H1 (cell line): ENCODE measurements at regions not wholly inside any gene's neighbourhood (a gene's known extent, or its start where the extent isn't known, plus 50 kb on each side); places are given as distances from the start of the nearest gene placed in this dataset.

ENCODE experiments used
- CTCF ChIA-PET: fragments of 300-600 bp; sonication (Branson Sonifier 250); formaldehyde crosslinking; loops from one replicate; lab custom pipeline; 2021; ENCODE audit not compliant: partially characterized antibody; lab: Charles Lee
- POLR2A ChIA-PET: fragments of 300-600 bp; sonication (Branson Sonifier 250); formaldehyde crosslinking; loops from one replicate; lab custom pipeline; 2021; ENCODE audit warnings: inconsistent platforms; ENCODE audit not compliant: partially characterized antibody; lab: Charles Lee
- DNase-seq, 2 experiments: peaks; one replicate each; pipeline versions ENCODE4 v3.0.0 to v3.0.0-alpha.2; 2010 to 2022; ENCODE audit warnings: low spot score in 2 of 2, low read depth in 1 of 2, mixed read lengths in 1 of 2
- FAIRE-seq: peaks from 2 replicates; lab custom pipeline; 2011; peaks lifted over from hg19 to GRCh38; lab: Jason Lieb, UNC
- H2AFZ ChIP-seq: 2 replicates; pipeline ENCODE4 v1.8.1; 2012; ENCODE audit warnings: low read length, inconsistent platforms
- H2AK5ac ChIP-seq: 2 replicates; pipeline ENCODE4 v1.6.1; 2013; ENCODE audit warnings: low read depth, low read length
- H2BK120ac ChIP-seq: replicated peaks from 2 replicates; pipeline ENCODE3; 2013; ENCODE audit warnings: low read depth, low read length, inconsistent platforms
- H2BK12ac ChIP-seq: 2 replicates; pipeline ENCODE4 v1.6.1; 2013; ENCODE audit warnings: low read depth, low read length
- H2BK15ac ChIP-seq: 2 replicates; pipeline ENCODE4 v1.6.1; 2013; ENCODE audit warnings: low read length
- H2BK20ac ChIP-seq: 2 replicates; pipeline ENCODE4 v1.6.1; 2013; ENCODE audit warnings: low read length
- H2BK5ac ChIP-seq: 2 replicates; pipeline ENCODE4 v1.6.1; 2013; ENCODE audit warnings: low read depth, low read length
- H3K14ac ChIP-seq: 2 replicates; pipeline ENCODE4 v1.6.1; 2013; ENCODE audit warnings: inconsistent platforms; ENCODE audit not compliant: insufficient read length
- H3K18ac ChIP-seq: 2 replicates; pipeline ENCODE4 v1.6.1; 2013; ENCODE audit warnings: low read length; ENCODE audit errors: extremely low read depth
- H3K23ac ChIP-seq: 2 replicates; pipeline ENCODE4 v1.6.1; 2013; ENCODE audit warnings: inconsistent platforms; ENCODE audit not compliant: insufficient read length
- H3K23me2 ChIP-seq: 2 replicates; pipeline ENCODE4 v1.6.1; 2013; ENCODE audit warnings: low read depth, low read length
- H3K27ac ChIP-seq: 2 replicates; pipeline ENCODE4 v1.6.1; 2011; ENCODE audit warnings: low read depth, low read length, inconsistent platforms
- H3K27me3 ChIP-seq, 4 experiments: replicated peaks in 1 of 4; 1 replicate in 1 of 4; 2 replicates in 3 of 4; pipeline versions ENCODE4 v1.6.1 to v1.8.1; 2011 to 2013; ENCODE audit warnings: low read length in 3 of 4, mild to moderate bottlenecking in 3 of 4, inconsistent platforms in 2 of 4, mixed read lengths in 2 of 4, moderate library complexity in 1 of 4; ENCODE audit not compliant: control insufficient read depth in 3 of 4, insufficient read depth in 3 of 4; ENCODE audit errors: extremely low read depth in 1 of 4
- H3K36me3 ChIP-seq, 4 experiments: 2 replicates each; pipeline versions ENCODE4 v1.6.1 to v1.8.1; 2011 to 2013; ENCODE audit warnings: mild to moderate bottlenecking in 4 of 4, low read length in 3 of 4, moderate library complexity in 2 of 4, control low read depth in 1 of 4, inconsistent platforms in 1 of 4; ENCODE audit not compliant: insufficient read depth in 4 of 4, control insufficient read depth in 2 of 4
- H3K4ac ChIP-seq: replicated peaks from 2 replicates; pipeline ENCODE3; 2013; ENCODE audit warnings: low read length, low read depth, mixed read lengths, inconsistent platforms; ENCODE audit not compliant: insufficient read length
- H3K4me1 ChIP-seq, 4 experiments: replicated peaks in 1 of 4; 1 replicate in 1 of 4; 2 replicates in 3 of 4; pipeline versions ENCODE4 v1.6.1 to v1.8.1; 2011 to 2013; ENCODE audit warnings: low read length in 3 of 4, inconsistent platforms in 2 of 4, mixed read lengths in 1 of 4; ENCODE audit not compliant: insufficient read depth in 4 of 4, control insufficient read depth in 3 of 4
- H3K4me2 ChIP-seq, 2 experiments: 2 replicates each; pipeline versions ENCODE4 v1.6.1 to v1.8.1; 2011 to 2013; ENCODE audit warnings: low read depth in 2 of 2, low read length in 2 of 2, control low read depth in 1 of 2, inconsistent platforms in 1 of 2, mild to moderate bottlenecking in 1 of 2; ENCODE audit not compliant: insufficient read depth in 1 of 2
- H3K4me3 ChIP-seq, 4 experiments: fragments of 200-600, 300-600 bp in 1 of 4; sonication (generic), shearing (Covaris generic), sonication (Bioruptor Twin) in 1 of 4; 2 replicates each; pipeline versions ENCODE4 v1.5.1 to v1.8.1; 2011 to 2016; ENCODE audit warnings: low read length in 4 of 4, low read depth in 3 of 4, control low read depth in 2 of 4, inconsistent platforms in 2 of 4, mild to moderate bottlenecking in 2 of 4, mixed read lengths in 1 of 4, moderate library complexity in 1 of 4; ENCODE audit not compliant: insufficient read depth in 2 of 4; ENCODE audit errors: extremely low read depth in 1 of 4
- H3K56ac ChIP-seq: replicated peaks from 2 replicates; pipeline ENCODE3; 2013; ENCODE audit warnings: low read depth, mild to moderate bottlenecking, mixed read lengths, low read length, inconsistent platforms; ENCODE audit not compliant: insufficient read length
- H3K79me1 ChIP-seq: 2 replicates; pipeline ENCODE4 v1.6.1; 2013; ENCODE audit warnings: low read depth, low read length, control low read depth
- H3K79me2 ChIP-seq, 2 experiments: 2 replicates each; pipeline versions ENCODE4 v1.6.1 to v1.8.1; 2012 to 2013; ENCODE audit warnings: low read length in 2 of 2, mild to moderate bottlenecking in 2 of 2, inconsistent platforms in 1 of 2; ENCODE audit not compliant: insufficient read depth in 2 of 2, control insufficient read depth in 1 of 2
- H3K9ac ChIP-seq, 4 experiments: replicated peaks in 1 of 4; 1 replicate in 1 of 4; 2 replicates in 3 of 4; pipeline versions ENCODE4 v1.6.1 to v1.8.1; 2011 to 2013; ENCODE audit warnings: low read depth in 3 of 4, low read length in 3 of 4, control low read depth in 2 of 4, mild to moderate bottlenecking in 2 of 4, moderate library complexity in 2 of 4, inconsistent platforms in 1 of 4; ENCODE audit errors: extremely low read depth in 1 of 4
- H3K9me3 ChIP-seq, 2 experiments: 2 replicates each; pipeline versions ENCODE4 v1.6.1 to v1.8.1; 2012 to 2013; ENCODE audit warnings: mild to moderate bottlenecking in 2 of 2, moderate library complexity in 2 of 2, control low read depth in 1 of 2, inconsistent platforms in 1 of 2, low read depth in 1 of 2, low read length in 1 of 2, mixed read lengths in 1 of 2; ENCODE audit not compliant: insufficient read depth in 2 of 2
- H4K20me1 ChIP-seq, 2 experiments: replicated peaks in 1 of 2; 2 replicates each; pipeline versions ENCODE3 to v1.8.1; 2011 to 2013; ENCODE audit warnings: inconsistent platforms in 2 of 2, low read length in 2 of 2, mild to moderate bottlenecking in 1 of 2; ENCODE audit not compliant: insufficient read depth in 2 of 2, control insufficient read depth in 1 of 2
- H4K5ac ChIP-seq: 2 replicates; pipeline ENCODE4 v1.6.1; 2013; ENCODE audit warnings: low read length, low read depth, mixed read lengths, inconsistent platforms; ENCODE audit not compliant: insufficient read length
- H4K8ac ChIP-seq: 2 replicates; pipeline ENCODE4 v1.8.0; 2013; ENCODE audit warnings: mild to moderate bottlenecking, moderate library complexity, low read length, inconsistent platforms; ENCODE audit not compliant: insufficient read depth; ENCODE audit errors: extremely low read depth
- H4K91ac ChIP-seq: replicated peaks from 2 replicates; pipeline ENCODE3; 2013; ENCODE audit warnings: low read length, mixed read lengths, inconsistent platforms; ENCODE audit not compliant: insufficient read length
- BRCA1 ChIP-seq: IDR thresholded peaks from 2 replicates; pipeline ENCODE4 v1.6.1; 2012; ENCODE audit warnings: low read depth, low read length, improper control_type of control experiment
- CBX5 ChIP-seq: fragments of 300-800, 300-1000 bp; sonication (generic); IDR thresholded peaks from 2 replicates; pipeline ENCODE4 v1.7.1; 2016; ENCODE audit warnings: antibody characterized with exemption, low read length, low read depth
- JUN ChIP-seq: IDR thresholded peaks from 2 replicates; pipeline ENCODE4 v1.6.1; 2011; ENCODE audit warnings: low read depth, mild to moderate bottlenecking, improper control_type of control experiment, low read length
- KDM1A ChIP-seq: fragments of 200-600, 300-600 bp; sonication (generic); IDR thresholded peaks from 2 replicates; pipeline ENCODE4 v1.7.1; 2016; ENCODE audit warnings: mild to moderate bottlenecking, low read length, borderline replicate concordance
- PHF8 ChIP-seq: fragments of 200-600 bp; sonication (generic); conservative IDR thresholded peaks from 2 replicates; pipeline ENCODE4 v1.7.1; 2012; ENCODE audit warnings: low read depth, mild to moderate bottlenecking, inconsistent platforms, low read length, moderate library complexity
- RBBP5 ChIP-seq: IDR thresholded peaks from 2 replicates; pipeline ENCODE4 v1.7.1; 2012; ENCODE audit warnings: low read depth, mild to moderate bottlenecking, inconsistent platforms, low read length, moderate library complexity, borderline replicate concordance
- SIN3A ChIP-seq, 2 experiments: IDR thresholded peaks in 1 of 2; conservative IDR thresholded peaks in 1 of 2; 2 replicates each; pipeline ENCODE4 v1.6.1; 2011 to 2012; ENCODE audit warnings: low read length in 2 of 2, improper control_type of control experiment in 1 of 2, low read depth in 1 of 2, mild to moderate bottlenecking in 1 of 2
- WGBS, 2 experiments: shearing (Covaris generic) in 1 of 2; methylation state at CpG; one replicate each; pipeline versions ENCODE4 v1.1.6 to v1.1.7; 2013 to 2015; ENCODE audit warnings: low lambda C conversion rate in 2 of 2, mixed read lengths in 2 of 2, inconsistent platforms in 1 of 2, low coverage in 1 of 2, missing lambda C conversion rate in 1 of 2; ENCODE audit not compliant: insufficient replicate concordance in 2 of 2, insufficient coverage in 1 of 2, insufficient read length in 1 of 2; ENCODE audit errors: extremely low coverage in 1 of 2, missing lambda C conversion rate in 1 of 2; 5-methylcytosine and 5-hydroxymethylcytosine counted together

DNA sequence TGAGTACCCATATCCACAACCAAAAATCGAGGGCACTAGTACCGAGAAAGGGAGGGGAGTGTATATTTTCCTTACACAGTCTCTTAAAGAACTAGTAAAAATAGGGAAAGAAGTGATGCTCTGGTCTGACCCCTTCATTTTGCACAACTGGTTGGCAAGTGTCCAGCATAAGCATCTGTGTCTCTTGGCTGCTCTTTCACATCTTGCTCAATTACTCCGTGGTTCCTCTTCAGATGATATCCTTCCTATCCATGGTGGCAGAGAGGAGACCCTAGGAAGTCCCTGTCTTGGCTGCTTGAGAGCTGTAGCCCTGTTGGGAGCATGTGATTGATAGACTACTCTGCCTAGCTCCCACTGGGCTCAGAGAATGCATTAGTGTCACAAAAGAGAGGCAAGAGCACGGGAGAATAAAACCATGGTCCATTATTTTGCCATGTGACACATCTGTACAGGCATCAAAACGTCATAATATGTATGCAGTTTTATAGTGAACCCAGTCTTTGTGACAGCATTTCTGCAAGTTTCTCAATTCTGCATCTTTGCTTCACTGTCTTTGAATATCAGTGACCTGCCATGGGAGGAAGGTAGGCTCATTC, 111.8 kb upstream of the ANKRD1 start:
- Histone ChIP-seq H2BK120ac (no peak overlapping the region), H4K8ac (no peak overlapping the region), H3K79me2 (no peaks in the 10 kb centered on the region), H3K4me1 (peaks cover 0 to 9% (median 4%) of the 10 kb centered on the region in 4 experiments; a peak in 4 of 7 replicates), H4K20me1 (no peaks in the 10 kb centered on the region), H2AK5ac (no peak overlapping the region), H3K27ac (no peak overlapping the region), H3K27me3 (no peaks in the 10 kb centered on the region), H3K79me1 (no peaks in the 10 kb centered on the region), H3K56ac (no peak overlapping the region), H3K23ac (no peak overlapping the region), H3K18ac (no peak overlapping the region), H3K4me2 (no peak overlapping the region), H3K4ac (no peak overlapping the region), H3K9ac (no peak overlapping the region), H3K4me3 (no peak overlapping the region), H2BK5ac (no peak overlapping the region), H3K14ac (no peak overlapping the region), H3K9me3 (no peaks in the 10 kb centered on the region), H2BK15ac (no peak overlapping the region), H3K23me2 (no peaks in the 10 kb centered on the region), H3K36me3 (no peaks in the 10 kb centered on the region), H2BK20ac (no peak overlapping the region), H4K5ac (no peak overlapping the region), H2BK12ac (no peak overlapping the region), H2AFZ (no peak overlapping the region), H4K91ac (no peak overlapping the region)
- TF ChIP-seq CBX5 (no peak), PHF8 (no peak), KDM1A (no peak), SIN3A (conservative IDR thresholded peaks at IDR 0.05 in 1 of 2, IDR thresholded peaks at IDR 0.05 in 1 of 2; ENCODE audit: low read depth in 1 of 2, low read length in 2 of 2) (no peak), BRCA1 (no peak), RBBP5 (no peak), JUN (no peak)
- ChIA-PET POLR2A (no interaction called here), CTCF (interaction anchor here (0.6 to 2.8 kb wide), 3 partner anchors 11 to 603 kb away, joined by 3 to 12 read pairs (median 3); no protein-coding TSS in a partner anchor)
- 83% methylated on average over 5 of the region's 5 CpGs; no CpG with 5 or more reads in 1 of the 2 experiments for WGBS, 2 experiments
- no peak for FAIRE-seq
- DNase-seq = no peak
